Amygdala (tissue), 56 donors: ENCODE measurements at regions not wholly inside any gene's neighbourhood (a gene's known extent, or its start where the extent isn't known, plus 50 kb on each side); places are given as distances from the start of the nearest gene placed in this dataset.
"Not testable (repeated sequence)": the region's sequence is repeated elsewhere in the genome, so short reads cannot be mapped to it uniquely, and the experiment has no call there.

Experiments
- DNase-seq, 56 donors: peaks; one replicate each; lab custom pipeline; 2025; lab: John Stamatoyannopoulos, UW

DNA sequence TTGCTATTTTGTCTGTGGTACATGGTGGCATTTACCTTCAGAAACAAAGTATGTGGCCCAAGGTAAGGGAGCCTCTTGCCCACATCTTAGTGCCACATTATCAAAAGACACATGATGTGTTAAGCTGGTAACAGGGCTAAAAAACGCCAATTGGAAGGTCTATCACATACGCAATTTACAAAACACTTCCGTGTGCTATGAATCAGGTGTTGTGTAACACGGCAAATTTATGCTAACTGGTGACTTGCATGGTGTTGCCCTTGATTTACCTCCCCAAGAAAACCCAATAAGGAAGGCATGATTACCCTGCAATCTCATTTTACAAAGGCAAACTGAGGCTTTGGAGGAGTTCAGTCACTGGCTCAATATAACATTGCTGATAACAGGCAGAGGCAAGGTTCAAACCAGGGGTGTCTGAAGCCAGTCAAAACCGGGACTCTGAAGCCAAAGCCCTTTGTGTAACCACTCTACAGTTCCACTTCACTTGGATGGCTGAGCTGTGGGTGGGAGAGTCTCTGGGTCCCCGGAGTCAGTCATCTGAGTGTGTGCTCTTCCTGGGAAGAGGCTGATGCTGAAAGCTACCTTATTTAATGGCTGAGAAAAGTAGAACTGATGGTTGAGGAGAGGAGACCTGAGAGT lies 103.9 kb upstream of the BCL6 start:
- no peak for DNase-seq

DNA sequence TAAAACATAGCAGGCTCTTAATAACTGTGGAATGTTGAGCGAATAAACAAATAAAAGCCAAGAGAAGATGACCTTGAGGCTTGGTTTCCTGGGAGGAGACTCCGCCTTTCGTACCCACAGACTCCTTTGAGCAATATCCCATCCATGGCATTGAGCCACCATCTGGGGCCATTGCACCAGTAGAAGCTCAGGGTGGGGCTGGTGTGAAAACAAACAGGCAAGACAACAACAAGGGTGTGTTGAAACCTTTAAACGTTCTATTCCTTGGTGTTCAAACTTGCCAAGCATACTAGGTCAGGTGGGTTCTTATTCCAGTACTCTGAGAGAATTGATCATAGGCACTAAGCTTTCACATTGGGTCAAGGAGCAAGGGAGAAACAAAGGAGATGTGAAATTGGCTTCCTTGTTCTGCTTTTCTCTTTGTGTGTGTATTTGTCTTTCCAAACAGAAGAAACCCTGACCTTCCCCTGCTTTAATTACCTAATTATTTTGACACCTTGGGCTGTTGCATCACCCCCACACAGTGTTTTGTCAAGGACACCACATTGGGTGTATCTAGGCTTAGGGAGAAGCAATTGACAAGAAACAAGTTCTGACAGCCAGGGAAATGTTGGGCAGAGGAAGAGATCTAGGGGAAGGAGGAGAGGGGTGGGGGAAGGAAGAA lies 105.1 kb upstream of the BCL6 start:
- no peak for DNase-seq

DNA sequence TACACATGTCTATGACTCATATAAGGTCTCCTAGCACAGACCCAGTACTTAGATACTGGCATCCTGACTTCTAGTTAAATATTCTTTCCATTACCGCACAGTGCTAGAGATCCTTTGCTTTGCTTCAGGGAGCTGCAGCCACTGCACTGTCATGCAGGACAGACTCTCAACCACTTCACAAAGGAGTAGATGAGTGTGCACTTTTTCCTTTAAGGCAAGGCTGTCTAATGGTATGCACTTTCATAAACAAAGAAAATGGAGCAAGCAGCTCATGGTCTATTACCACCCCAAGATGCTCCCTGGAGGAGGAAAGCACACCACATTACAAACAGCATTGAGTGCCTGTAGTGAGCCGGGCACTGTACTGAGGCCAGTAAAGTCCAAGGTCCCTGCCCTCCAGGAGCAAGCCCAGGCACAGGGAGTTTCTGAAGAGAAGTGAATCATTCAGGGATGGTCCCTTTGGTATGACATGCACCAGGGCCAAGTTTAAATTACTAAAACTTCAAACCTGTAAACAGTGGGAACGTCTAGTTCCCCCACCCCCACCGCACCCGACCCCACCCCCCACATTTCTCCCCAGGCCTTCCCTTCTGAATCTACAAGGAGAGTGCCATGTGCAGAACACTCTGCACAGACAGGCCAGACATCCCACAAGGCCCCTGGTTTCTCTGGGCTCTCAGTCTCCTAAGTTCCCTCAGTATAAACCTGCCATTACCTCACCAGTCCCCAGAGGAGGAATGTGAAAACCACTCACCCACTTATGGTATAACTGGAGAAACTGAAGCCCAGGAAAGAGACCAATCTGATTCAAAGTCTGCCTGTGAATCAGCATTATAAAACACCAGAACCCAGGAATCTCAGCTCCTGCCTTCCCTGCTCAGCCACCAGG lies 107.8 kb upstream of the BCL6 start:
- no peak for DNase-seq

DNA sequence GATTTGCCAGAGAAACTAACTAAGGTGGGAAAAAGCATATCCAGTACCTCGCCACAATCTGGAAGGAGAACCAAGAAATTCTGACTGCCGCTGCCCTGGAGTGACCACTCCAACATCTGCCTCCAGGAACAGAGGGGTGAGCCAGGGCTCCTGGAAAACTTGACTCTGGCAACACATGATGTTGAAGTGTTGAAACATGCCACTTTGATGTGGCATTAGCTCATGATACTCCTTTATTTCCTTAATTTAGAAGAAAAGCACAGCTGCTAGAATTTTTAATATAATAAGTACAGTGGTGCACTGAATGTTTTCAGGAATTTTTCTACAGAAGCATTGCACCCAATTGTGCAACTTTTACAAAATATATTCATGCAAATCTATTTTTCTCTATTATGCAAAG lies 109.9 kb upstream of the BCL6 start:
- DNase-seq, result no peak

DNA sequence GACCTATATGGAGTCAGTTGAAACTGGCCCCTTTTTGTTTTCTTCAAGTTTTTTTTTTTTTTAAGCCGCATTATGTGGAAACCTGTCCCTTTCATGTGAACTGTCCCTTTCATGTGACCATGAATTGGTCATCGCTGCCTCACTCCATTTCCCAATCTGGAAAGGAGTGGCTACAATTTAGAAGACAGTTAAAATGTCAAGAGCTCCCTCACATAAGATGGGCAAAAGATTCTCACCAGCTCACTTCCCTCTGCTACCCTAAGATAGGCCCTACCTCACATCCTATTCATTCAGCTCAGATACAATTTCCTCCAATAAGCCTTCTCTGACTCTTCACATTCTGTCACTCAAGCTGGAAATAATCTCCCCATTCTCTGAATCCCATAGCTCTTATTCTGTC lies 111.3 kb upstream of the BCL6 start:
- no peak for DNase-seq

DNA sequence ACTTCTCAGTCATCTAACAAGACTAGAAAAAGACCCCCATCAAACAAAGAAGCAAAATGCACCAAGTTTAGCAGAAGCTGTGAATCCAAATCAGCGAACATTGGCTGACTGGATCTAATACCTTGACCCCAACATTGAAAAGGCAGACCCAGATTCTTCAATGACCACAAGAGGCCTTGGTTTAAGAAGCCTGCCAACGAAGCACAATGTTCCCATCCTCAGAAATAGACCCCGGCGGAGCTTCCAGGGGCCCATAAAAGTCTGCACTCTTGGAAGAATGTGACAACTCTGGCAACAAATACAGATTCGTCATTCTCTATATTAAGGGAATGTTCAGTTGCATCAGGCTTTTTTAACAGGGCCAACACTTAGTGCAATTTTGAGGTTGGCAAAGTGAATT lies 112.8 kb upstream of the BCL6 start:
- peak in 18 of 56 donors; percentile 1 to 48 (median 10) for DNase-seq

DNA sequence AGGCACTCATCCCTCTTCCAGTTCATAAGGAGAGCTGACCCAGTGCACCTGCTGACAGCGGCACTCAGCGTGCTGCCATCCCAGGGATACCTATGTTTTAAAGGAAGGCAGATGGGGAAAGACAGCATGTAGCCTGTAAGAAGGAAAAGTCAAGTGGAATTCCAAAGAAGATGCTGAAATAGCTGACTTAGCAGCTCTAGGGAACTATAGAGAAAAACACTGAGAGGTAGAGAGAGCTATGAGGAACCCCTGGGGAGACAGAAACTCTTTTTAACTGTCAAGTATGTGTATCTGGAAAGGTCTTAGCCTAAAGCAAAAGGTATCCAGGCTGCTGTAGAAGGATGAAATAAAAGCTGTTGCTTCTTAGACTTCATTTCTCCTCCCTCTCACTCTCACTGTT lies 113.4 kb upstream of the BCL6 start:
- no peak for DNase-seq

DNA sequence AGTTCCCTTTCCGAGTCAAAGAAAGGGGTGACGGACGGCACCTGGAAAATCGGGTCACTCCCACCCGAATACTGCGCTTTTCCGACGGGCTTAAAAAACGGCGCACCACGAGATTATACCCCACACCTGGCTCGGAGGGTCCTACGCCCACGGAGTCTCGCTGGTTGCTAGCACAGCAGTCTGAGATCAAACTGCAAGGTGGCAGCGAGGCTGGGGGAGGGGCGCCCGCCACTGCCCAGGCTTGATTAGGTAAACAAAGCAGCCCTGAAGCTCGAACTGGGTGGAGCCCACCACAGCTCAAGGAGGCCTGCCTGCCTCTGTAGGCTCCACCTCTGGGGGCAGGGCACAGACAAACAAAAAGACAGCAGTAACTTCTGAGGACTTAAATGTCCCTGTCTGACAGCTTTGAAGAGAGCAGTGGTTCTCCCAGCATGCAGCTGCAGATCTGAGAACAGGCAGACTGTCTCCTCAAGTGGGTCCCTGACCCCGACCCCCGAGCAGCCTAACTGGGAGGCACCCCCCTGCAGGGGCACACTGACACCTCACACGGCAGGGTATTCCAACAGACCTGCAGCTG lies 117.5 kb upstream of the BCL6 start:
- not testable (repeated sequence) for DNase-seq

DNA sequence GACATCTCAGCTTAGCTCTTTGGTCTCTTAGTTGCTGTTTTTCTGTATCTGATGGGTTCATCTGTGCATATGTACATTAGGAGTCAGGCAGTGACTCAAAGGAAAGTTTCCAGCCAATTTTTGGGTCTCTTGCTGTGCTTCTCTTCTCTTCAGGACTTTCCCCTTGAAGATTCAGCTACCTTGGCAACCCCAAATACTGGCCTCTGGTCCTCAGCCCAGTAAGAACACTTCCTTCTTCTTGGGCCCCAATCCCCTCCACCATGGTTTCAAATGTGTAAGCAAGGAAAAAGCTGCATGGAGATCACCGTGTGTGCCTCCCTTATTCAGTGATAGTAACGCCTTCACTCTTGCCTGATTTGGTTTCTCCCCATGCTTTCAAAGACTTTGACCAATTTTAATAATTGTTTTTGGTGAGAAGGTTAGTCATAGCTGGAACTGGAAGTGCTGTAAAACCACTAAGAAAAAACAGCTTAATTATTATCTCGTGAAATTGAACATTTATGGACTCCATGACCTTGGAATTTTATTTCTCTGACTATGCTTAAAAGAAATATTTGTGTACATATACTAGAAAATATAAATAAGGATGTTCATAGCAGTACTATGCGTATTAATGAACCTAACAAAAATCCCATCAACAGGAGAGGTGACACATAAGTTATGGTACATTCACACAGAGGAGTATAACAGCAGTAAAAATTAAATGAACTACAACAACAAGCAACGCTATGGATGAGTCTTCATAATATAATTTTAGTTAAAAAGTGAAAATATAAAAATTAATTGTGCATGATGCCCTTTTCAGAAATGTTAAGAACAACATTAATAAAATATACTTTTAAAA lies 125.3 kb upstream of the BCL6 start:
- no peak for DNase-seq

DNA sequence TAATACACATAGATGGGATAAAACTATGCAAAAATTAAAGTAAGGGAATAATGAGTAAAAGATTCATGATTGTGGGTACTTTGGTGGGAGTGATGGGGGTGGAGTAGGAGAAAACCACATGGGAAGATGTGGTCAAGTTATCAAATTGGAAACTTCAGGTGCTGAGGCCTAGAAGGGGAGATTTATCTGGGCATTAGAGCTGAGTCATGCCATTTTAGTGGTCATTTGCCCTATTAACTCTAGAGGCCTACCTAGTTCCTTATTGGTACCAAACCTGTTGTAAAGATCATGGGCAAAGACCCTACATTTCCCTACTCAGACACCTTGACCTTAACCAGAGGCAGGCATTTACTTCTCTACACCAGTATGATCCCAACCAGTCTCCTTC lies 125.9 kb upstream of the BCL6 start:
- DNase-seq, result no peak

DNA sequence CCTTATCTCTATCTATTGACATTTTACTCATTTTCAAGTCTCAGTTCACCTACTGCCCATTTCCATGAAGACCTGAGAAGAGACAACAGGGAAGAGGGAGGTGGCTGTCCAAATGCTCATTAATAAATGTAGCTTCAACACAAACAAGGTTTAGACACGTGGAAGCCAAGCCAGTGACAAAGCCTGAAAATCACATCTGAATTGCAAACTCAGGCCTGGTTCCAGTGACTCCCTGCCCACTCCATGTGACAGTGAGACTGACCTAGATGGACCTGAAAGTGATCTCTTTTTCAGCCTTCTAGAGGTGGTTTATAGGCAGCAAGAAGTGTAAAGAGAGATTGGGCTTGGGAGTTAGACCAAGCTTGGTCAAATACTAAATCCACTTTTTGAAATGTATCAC lies 126.6 kb upstream of the BCL6 start:
- DNase-seq, result no peak

DNA sequence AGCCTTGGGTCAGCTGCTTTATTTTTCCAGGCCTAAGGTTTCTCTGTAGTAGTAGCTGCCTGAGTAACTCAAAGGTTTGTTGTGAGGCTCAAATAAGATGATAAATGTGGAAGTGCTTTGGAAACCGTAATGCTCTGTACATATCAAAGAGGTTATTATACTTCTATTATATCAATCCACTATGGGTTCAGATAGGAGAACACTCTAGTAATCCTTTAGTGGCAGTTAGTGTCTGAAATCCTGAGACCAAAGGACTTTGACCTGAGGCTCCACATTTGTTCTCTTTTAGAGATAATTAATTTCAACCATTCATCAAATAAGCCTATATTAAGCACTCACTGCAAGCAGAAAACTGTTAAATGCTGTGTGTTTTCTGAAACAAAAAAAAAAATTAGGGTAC lies 128.6 kb upstream of the BCL6 start:
- no peak for DNase-seq

DNA sequence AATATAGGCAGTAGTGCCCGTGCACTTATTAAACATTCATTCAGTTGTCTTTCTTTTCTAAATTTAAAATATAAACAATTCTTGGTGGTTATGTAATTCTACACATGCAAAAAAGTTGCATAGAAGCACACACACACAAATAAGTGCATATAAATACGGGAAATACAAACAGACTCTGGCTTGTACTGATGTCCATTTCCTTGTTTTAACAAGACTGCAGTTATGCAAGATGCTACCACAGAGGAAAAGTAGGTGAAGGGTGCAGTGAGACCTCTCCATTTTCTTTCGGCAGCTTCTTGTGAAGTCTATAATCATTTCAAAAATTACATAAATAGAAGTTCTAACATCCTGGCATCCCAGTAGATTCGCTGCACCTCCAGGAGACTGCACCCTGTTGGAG lies 130.6 kb upstream of the BCL6 start:
- no peak for DNase-seq

DNA sequence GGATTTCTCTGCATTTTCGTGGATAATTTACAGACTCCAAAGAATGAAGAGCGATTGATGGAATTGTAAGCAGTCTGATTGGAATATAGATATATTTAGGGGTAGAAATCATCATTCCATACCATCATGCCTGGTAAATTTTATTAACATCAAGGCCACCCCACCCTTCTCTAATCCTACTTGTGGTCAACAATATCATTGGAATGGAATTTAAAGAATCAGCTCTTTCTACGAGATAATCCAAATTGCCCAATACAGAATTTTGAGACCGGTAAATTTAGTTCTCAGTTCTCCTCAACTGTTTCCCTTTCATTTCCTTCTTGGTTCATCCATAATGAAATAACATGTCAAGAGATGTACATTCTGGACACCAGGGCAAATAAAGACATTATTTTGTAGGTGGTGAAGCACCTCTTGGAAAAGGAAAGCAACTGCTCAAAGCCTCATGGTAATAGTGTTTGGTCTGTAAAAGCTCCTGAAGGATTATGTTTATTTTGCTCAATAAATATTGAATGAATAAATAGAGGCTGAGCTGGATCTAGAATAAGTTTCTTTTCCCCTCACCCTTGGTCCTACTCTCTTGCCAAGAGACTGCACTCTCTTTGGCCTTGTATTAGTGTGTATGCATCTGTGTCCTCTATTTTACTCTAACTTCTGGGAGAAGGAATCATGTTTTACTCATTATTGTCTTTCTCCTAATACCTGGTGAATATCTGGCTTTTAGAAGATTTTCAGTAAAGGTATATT lies 133.7 kb upstream of the BCL6 start:
- DNase-seq, result no peak

DNA sequence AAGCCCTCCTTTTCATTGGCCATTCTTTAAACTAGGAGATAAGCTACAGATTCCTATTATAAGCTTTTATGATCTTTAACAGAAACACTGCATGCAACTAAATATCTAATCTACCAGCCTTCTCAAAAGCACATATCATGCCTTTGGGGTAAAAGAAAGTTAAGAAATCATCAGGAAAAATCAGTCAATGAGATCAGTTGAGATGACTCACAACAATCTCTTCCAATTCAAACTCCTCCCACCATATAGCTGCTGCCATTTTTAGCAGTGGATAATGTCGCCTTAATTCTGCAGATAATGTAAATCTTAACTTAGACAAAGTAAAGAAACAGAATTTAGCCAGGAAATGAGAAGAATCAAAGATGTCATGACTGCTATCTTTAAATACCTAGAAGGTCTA lies 135.2 kb upstream of the BCL6 start:
- no peak for DNase-seq

DNA sequence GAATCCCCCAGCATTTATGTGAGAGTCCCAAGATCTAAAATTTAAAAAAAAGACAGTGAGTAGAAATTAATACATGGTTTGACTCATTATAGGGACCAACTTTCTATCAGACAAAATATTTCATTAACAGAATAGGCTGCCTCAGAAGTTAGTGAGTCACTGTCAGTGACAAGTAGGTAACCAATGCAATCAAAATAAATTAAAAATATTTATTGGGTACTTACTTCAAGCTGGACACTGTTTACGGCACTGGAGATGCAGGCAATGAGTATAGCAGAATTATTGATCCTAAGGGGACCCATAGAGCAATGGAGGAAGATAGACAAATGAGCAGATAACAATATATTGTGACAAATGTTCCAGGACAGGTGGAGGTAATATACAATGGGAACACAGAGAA lies 135.6 kb upstream of the BCL6 start:
- DNase-seq, result no peak

DNA sequence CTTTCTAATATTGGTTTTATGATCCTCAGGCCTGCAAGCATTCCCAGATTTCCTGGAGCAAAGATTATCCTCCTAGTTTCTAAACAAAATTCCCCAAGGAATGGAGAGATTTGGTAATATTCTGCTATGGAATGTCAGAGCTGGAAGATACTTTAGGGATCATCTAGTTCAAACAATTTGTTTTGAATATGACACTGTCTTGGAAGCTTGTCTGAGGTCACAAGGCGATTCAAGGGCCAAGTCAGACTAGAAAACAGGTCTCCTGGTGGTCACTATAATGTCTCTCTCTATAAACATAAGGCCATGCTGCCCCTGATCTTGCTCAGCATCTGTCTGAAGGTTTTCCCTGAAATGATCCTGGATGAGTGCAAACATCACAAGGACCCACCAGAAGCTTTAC lies 143.4 kb upstream of the BCL6 start:
- no peak for DNase-seq

DNA sequence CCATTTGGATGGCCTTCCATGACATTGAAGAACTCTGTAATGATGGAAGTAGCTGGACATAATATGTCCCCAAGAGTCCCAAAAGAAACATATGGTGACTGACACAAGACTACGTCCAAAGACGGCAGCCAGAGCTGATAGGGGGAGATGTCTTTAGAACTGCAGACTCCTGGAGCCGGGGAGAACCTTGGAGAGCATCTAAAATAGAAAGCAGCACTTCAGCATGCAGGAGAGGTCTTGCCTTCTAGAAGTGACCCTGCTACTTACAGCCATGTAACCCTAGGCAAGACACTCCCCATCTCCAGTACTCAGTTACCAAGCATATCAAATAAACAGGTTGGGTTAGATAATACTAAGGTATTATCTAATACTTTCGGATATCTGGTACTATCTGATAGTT lies 143.8 kb upstream of the BCL6 start:
- no peak for DNase-seq

DNA sequence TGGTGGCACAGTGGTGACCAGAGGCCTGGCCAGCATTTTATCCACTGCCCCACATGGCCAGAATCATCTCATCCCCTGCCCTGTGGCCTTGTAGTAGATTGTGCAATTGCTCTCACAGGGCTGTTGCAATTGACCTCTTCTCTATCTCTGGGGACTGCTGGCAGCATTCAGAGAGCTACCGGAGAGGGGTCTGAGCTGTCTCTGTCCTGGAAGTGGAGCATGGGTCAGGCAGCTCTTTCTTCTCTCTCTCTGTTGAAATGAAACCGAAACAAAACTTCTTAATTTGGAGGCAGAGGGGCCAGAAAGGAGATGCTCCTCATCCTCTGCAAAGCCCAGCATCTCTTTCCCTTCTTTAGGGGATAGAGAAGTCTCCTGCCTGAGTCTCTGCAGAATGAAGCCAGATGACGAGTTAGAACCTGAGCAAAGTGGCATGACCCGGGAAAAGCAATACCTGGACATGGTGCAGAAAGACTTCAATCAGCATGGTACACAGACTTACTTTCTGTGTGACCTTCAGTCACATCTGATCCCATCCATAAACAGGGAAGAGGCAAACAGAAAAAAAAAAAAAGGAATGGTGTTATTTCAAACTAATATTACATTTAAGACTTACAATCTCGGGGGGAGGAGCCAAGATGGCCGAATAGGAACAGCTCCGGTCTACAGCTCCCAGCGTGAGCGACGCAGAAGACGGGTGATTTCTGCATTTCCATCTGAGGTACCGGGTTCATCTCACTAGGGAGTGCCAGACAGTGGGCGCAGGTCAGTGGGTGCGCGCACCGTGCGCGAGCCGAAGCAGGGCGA lies 144.5 kb upstream of the BCL6 start:
- peak in 1 of 56 donors; percentile 6 for DNase-seq
